HG03439 (cell line): ENCODE measurements at regions not wholly inside any gene's neighbourhood (a gene's known extent, or its start where the extent isn't known, plus 50 kb on each side); places are given as distances from the start of the nearest gene placed in this dataset.
"Not testable (repeated sequence)": the region's sequence is repeated elsewhere in the genome, so short reads cannot be mapped to it uniquely, and the experiment has no call there.

ENCODE experiments used
- ATAC-seq: cut with Tn5 transposase; IDR thresholded peaks from one replicate; pipeline ENCODE4 v1.9.1; 2021; ENCODE audit warnings: mild to moderate bottlenecking, moderate library complexity; ENCODE audit not compliant: unreplicated experiment

DNA sequence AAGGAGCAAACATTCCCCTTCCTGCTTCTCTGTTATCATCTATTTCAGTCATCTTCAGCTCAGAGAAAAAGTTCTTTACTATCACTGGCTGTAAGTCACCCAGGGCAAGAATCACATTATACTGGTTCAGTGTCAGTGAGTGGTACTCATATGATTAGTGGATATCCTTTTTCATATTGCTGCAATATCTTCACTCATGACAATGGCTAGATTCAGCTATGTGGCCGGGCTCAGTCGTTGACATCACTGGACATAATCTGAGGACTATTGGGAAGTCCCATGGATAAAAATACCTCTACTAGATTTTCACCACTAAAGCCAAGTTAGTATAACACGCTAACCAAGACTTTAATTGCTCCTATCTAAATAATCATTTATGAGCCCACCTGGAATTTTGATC lies 91.3 kb upstream of the UBE2E2 start:
- ATAC-seq, result no peak

DNA sequence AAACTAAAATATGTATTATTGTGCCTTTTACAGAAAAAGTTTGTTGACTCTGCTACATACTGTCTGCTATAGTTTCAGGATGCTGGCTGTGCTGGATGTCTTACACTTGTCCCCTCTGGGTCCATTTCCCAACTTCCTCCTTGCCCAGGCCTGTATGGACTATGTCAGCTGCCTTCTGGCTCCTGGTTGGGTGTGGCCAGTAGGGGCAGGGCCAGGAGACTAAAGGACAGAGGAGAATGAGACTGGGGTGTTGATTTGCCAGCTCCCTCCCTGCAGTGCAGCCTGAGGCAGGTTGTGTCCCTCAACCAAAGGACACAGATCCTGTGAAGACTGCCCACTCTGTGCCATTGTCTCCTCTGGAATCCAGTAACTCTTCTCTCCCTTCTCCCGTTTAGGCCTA lies 90.6 kb upstream of the UBE2E2 start:
- no peak for ATAC-seq

DNA sequence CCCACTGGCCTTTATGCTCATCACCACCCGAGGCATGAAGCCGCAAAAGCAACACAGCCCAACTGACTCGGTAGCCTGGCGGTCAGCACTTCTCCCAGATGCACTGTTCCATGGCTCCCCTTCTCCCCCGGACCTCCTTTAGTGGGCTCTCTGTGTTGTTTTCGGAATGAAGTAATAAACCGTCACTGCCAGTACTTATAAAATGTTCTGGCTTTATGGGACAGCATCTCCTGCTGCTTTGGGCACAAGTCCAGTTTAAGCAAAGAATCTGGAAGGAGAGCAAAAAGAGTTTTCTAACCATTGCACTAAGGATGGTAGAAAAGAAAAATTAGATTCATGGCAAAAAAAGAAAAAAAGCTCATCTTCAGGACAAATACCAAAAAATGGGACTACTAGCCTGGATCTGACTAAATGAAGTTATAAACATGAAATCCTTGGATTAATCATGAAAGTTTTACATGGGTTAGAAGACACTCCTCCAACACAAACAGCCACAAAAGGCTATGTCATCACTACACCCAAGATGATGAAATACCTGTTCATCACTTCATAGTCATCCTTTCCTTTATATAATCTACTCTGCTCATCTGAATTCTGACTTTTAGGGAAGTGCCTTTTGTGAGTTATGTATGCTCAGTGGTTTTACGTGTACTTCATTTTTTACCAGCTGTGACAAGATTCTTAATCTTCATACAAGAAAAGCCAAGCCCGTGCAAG lies 89.5 kb upstream of the UBE2E2 start:
- ATAC-seq, result no peak

DNA sequence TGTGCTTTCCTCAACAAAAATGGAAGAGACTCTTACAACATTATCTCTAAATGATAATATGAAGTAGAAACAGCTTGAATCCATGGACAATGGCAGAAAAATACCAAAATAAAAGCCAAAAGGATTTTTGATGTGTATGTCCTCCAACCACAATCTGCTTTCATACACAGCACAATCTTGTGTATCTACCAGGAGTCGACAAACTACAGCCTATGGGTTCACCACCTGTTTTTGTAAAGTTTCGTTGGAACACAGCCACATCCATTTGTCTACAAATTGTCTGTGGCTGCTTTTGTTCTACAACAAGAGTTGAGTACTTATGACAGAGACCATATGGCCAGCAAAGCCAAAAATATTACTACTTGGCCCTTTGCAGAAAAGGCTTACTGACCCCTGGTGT lies 88.7 kb upstream of the UBE2E2 start:
- no peak for ATAC-seq

DNA sequence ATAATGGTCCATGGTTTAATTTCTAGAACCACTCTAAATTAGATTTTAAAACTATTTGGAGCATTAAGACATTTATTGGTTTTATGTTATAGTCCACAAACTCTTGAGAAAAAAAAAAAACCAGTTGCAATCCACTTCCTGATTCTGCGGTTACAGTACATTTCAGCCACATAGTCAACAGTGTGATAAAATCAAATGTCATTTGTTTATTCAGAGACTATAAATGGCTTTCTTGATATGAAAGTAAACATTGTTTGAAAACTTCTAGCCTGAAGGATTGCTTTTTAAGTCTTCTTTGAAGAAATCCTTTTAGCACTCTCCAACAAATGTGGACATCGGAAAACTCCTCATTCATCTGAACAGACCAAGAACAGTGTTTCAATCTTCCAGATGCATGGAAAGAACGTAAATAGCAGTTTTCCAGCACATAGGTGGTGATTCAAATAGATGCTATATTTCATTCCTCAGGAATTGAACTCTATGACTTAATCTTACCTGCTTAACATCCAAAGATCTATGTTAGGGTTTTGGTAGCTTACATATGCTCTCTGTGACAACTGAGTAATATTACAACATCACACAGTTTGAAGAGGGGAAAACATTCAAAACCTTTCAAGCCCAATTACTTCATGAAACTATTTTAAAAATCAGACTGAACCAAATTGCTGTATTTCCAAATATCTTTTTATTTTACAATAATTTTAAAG lies 87.8 kb upstream of the UBE2E2 start:
- ATAC-seq, result no peak

DNA sequence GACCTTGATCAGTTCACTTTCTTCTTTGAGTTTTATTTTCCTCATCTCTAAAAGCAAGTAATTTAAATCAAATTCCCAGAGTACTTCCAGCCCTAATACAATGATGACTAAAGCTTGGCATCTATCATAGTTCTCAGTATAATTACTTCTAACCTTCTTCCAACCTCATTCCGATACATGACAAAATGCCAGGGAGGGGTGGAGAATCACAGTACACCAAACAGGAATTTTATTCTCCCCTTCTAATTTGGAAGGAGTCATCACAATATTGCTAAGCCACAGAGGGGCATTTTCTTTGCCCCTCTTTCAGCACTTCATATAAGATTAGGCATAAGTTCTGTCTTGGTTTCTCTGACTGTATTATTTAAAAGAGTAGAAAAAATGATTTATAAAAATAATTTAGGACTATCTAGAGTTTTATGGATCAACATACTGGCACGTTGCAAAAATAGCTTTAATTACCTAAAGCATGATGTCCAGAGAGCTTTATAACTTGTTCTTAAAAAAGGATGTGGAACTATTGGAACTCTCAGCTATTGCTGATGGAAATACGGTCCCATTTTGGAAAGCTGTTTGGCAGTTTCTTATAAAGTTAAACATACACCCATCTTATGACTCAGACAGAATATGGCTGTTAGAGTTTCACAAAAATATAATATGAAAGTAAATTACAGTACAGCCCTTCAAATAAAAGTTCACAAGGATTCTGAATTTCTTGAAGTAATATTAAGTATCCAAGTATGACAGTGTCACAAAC lies 86.9 kb upstream of the UBE2E2 start:
- ATAC-seq, result no peak

DNA sequence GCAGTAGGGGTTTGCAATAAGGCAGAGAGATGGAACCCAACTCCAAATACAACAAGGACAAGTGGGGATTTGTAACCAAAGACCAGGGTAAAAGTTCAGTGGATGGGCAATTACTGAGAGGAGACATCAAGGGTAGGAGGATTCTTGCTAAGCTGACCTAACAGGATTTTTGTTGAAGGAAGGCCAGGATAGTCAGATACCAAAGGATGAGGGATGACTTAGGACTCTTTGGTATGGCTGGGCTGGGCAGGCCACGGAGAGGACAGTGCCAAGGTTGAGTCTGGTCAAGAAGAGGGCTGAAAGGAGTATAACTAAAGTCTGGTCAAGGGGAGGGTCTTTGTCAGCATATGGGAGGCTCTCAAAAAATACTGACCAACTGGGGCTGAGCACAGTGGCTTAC lies 85.3 kb upstream of the UBE2E2 start:
- no peak for ATAC-seq

DNA sequence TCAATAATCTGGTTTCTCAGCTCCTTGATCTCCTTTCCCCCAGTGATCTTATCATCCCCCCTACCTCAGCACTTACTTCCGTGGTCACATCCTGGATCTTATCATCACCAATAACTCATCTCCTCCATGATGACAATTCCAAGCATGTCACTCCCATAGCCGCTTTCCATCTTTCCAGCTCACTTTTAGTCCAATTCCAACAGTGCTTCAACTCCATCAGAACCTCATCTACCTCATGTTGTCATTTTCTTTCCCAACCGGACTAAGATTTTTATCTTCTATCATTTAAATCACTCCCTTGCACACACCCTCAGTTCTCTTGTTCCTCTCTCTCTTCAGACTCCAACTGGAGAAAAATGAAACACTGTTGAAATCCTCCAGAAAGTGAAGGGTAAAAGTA lies 75.9 kb upstream of the UBE2E2 start:
- ATAC-seq, result no peak

DNA sequence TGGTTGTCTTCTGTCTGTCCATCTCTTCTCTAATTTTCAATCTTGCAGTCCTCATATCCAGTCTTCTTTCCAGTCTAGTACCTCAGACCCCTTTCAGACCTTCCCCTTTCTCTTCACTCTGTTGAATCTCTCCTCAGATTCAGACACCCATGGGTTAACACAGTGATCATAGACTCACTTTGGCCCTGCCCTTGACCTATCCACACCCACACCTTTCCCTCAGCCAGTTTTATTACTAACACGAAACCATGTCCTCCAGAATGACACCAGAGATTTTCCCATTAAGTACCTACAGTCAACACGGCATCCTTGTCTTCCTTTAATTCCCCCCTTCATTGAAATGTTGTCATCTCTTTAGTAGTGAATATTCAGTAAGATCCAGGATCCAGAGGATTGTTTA lies 74.5 kb upstream of the UBE2E2 start:
- ATAC-seq, result no peak

DNA sequence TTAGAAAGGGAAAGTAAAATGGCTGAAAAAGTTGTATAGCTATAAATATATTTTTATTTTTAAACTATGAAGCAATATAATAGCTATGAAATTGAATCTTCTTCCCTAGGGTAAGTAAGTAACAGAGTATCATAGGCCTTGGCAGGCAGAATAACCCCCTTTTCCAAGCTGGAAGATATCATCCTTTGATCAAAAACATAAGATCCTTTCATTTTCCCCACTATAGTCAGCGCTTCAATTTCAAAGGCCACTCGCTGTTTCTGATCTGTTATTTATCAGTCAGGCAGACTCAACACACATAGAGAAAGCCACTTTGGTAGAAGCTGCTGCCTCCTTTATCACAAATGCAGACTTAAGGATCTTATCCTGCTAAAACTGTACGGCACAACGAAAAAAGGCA lies 74.0 kb upstream of the UBE2E2 start:
- no peak for ATAC-seq

DNA sequence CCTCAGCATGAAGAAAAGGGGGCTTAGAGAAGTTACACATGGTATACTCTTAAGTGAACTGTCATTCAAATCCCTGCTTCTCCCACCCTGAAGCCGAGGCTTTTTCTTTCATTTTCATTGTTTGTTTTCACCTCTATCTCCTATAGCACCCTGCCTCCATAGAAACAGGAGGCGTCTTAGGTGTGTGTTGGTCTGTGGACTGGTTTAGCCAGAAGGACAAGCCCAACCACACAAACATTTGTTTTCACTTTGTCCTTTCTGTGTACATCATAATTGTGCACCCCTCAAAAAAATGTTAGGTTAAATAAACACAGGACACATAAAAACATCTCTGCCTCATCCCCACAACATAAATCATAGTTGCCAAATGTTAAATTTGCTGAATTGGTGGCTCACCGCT lies 73.3 kb upstream of the UBE2E2 start:
- no peak for ATAC-seq

DNA sequence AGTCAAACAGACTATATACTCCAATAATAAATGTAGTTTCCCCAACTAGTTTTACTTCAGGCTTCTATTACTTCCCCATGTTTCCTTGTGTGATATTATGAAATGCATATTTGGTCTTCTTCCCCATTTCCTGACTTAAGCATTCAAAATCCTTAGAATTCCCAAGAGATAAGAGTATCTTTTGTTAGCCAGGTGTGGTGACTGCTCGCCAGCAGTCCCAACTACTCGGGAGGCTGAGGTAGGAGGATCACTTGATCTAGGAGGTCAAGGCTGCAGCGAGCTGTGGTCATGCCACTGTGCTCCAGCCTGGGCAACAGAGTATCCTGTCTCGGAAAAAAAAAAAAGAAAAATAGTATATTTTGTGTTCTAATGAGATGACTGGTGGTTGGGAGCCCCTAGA lies 72.7 kb upstream of the UBE2E2 start:
- ATAC-seq, result no peak

DNA sequence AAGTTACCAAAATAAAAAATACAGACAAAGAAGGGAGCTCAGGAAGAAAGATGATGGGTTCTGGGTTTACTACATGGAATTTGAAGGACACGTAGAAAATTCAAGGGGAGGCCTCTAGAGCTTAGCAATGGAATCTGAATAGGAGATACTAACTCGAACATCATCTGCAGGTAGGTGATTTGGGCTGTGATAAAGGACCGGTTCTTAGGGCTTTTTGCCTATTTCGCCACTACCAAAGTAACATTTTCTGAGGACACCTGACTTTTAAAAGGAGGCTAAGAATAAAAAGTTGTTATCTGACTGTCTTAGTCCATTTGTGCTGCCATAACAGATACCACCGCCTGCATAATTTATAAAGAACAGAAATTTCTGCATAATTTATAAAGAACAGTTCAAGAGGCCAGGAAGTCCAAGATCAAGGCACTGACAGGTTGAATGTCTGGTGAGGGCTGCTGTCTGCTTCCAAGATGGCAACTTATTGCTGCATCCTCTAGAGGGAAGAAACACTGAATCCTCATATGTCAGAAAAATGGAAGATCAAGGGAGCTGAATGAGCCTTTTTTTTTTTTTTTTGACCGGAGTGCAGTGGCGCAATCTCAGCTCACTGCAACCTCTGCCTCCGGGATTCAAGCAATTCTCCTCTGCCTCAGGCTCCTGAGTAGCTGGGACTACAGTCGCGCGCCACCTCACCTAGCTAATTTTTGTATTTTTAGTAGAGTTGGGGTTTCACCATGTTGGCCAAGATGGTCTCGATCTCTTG lies 67.9 kb upstream of the UBE2E2 start:
- ATAC-seq, result no peak

DNA sequence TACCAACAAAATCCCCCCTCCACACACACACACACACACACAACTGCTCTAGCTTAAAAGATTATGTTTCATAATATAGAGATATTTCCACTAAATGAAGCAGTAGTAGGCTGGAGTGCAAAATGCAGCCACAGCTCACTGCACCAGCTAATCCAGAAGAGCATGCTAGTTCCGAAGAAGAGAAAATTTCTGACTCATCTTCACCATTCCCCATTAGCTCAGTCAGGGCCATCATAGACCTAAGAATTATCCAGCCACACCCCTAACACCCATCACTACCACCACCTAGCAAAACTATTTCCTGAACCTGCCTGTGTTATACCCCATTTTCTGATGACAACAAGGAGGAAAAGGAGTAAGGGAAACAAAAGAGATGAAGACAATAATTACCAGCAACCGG lies 67.1 kb upstream of the UBE2E2 start:
- no peak for ATAC-seq

DNA sequence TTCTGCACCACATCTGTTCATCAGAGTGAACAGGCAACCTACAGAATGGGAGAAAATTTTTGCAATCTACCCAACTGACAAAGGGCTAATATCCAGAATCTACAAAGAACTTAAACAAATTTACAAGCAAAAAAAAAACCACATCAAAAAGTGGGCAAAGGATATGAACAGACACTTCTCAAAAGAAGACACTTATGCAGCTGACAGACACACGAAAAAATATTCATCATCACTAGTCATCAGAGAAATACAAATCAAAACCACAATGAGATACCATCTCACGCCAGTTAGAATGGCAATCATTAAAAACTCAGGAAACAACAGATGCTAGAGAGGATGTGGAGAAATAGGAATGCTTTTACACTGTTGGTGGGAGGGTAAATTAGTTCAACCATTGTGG lies 59.1 kb upstream of the UBE2E2 start:
- ATAC-seq, result not testable (repeated sequence)

DNA sequence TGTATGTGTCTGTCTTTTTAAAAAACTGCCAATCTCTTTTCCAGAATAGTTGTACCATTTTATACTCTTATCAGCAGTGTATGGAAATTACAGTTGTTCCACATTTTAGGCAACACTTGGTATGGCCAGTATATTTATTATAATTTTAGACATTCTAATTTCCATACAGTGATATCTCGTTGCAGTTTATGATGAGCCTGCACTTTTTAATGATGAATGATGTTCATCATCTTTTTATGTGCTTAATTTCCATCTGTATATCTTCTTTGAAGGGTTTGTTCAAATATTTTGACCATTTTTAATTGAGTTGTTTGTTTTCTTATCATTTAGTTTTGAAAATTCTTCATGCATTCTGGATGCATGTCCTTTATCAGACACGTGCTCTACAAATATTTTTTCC lies 57.0 kb upstream of the UBE2E2 start:
- ATAC-seq, result no peak

DNA sequence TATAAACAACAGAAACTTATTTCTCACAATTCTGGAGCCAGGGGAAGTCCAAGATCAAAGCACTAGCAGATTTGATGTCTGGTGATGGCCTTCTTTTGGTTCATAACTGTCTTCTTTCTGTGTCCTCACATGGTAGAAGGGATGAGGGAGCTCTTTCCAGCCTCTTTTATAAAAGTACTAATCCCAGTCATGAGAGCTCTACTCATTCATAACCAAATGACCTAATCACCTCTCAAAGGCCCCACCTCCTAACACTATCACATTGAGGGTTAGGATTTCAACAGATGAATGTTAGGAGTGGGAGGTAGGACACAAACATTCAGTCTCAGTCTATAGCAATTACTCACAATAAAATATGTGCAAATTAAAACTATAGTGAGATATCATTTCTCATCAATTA lies 50.1 kb upstream of the UBE2E2 start:
- no peak for ATAC-seq
